ENCODE measurements at regions not wholly inside any gene's neighbourhood (a gene's known extent, or its start where the extent isn't known, plus 50 kb on each side); places are given as distances from the start of the nearest gene placed in this dataset.

- TF ChIP-seq POLR2A (IDR thresholded peaks at IDR 0.05) (no peak), POLR2AphosphoS5 (IDR thresholded peaks at IDR 0.05) (no peak)
- TF ChIP-seq, protein P1, sequence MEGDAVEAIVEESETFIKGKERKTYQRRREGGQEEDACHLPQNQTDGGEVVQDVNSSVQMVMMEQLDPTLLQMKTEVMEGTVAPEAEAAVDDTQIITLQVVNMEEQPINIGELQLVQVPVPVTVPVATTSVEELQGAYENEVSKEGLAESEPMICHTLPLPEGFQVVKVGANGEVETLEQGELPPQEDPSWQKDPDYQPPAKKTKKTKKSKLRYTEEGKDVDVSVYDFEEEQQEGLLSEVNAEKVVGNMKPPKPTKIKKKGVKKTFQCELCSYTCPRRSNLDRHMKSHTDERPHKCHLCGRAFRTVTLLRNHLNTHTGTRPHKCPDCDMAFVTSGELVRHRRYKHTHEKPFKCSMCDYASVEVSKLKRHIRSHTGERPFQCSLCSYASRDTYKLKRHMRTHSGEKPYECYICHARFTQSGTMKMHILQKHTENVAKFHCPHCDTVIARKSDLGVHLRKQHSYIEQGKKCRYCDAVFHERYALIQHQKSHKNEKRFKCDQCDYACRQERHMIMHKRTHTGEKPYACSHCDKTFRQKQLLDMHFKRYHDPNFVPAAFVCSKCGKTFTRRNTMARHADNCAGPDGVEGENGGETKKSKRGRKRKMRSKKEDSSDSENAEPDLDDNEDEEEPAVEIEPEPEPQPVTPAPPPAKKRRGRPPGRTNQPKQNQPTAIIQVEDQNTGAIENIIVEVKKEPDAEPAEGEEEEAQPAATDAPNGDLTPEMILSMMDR (IDR thresholded peaks at IDR 0.05 in 8 of 11, conservative IDR thresholded peaks at IDR 0.05 in 3 of 11) = no peak
Observed at GRCh38 chr13:44801990-44802389, 187.3 kb downstream of the NUFIP1 start.

Measured in spleen (tissue), 7 donors.